ENCODE measurements at regions not wholly inside any gene's neighbourhood (a gene's known extent, or its start where the extent isn't known, plus 50 kb on each side); places are given as distances from the start of the nearest gene placed in this dataset.
A peak's percentile ranks its signal among the peaks of the same experiment; 100 is the strongest.

DNA sequence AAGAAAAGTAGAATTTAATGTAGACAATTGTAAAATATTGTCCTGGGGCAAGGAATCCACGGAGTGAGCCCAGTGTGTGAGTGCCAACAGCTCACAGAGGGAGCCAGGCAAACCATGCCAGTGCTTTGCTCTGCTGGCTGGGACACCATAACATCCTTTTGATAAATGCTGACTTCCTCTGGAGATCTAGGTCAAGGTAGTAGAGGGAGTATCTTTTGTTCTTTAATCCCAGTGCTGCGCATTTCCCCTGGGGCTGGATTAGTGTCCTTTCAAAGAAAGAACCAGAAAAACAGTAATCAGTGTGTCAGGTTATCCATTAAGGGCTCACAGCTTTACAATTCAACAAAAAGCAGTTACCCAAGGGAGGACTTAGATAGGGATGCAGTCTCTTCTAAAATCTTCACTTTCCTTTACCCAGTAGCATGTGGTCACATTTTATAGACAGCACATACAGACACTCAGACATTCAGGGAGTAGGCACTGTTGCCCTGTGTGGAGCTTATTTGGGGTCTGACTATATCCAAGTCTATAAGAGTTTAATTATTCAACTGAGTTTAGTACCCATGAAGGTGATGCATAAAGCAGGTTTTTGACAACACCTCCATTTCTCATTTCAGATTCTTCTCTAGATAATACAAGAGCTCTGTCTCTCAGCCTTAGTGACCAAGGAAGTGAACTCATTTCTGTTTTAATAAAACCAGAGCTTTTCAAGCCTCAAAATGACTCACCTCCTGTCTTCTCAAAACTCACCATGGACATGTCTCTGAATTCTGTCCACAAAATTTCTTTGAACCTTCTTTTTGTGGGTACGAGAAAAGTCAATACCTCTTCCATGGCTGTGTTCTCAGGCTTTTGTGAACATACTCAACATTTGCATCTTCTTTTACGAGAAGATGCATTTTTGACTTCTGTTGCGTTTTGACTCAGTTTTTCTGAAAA lies 215.3 kb downstream of the BRINP2 start:
- Histone ChIP-seq H3K27ac (ENCODE audit: low read depth in 1 of 2, low read length in 1 of 2) (no peak overlapping the region), H3K9me3 (ENCODE audit: control insufficient read depth in 4 of 4, insufficient read depth in 3 of 4, low read length in 3 of 4) (no peaks in the 10 kb centered on the region), H3K27me3 (ENCODE audit: control insufficient read depth in 3 of 3, insufficient read depth in 3 of 3, low read length in 2 of 3) (no peaks in the 10 kb centered on the region), H3K9ac (ENCODE audit: insufficient read depth in 1 of 2, low read length in 2 of 2) (no peak overlapping the region), H3K36me3 (ENCODE audit: control insufficient read depth in 4 of 4, insufficient read depth in 4 of 4, low read length in 4 of 4) (no peaks in the 10 kb centered on the region), H3K4me3 (no peak overlapping the region), H3K4me1 (ENCODE audit: control insufficient read depth in 5 of 5, insufficient read depth in 5 of 5, low read length in 5 of 5) (no peaks in the 10 kb centered on the region)
- 71 to 76% methylated on average over 5 of the region's 5 CpGs for WGBS, 2 donors
- DNase-seq, result no peak
- TF ChIP-seq, protein P1, sequence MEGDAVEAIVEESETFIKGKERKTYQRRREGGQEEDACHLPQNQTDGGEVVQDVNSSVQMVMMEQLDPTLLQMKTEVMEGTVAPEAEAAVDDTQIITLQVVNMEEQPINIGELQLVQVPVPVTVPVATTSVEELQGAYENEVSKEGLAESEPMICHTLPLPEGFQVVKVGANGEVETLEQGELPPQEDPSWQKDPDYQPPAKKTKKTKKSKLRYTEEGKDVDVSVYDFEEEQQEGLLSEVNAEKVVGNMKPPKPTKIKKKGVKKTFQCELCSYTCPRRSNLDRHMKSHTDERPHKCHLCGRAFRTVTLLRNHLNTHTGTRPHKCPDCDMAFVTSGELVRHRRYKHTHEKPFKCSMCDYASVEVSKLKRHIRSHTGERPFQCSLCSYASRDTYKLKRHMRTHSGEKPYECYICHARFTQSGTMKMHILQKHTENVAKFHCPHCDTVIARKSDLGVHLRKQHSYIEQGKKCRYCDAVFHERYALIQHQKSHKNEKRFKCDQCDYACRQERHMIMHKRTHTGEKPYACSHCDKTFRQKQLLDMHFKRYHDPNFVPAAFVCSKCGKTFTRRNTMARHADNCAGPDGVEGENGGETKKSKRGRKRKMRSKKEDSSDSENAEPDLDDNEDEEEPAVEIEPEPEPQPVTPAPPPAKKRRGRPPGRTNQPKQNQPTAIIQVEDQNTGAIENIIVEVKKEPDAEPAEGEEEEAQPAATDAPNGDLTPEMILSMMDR (IDR thresholded peaks at IDR 0.05; ENCODE audit: control extremely low read depth, extremely low read depth), result no peak
- ATAC-seq (ENCODE audit: insufficient read depth, low FRiP score), result no peak

DNA sequence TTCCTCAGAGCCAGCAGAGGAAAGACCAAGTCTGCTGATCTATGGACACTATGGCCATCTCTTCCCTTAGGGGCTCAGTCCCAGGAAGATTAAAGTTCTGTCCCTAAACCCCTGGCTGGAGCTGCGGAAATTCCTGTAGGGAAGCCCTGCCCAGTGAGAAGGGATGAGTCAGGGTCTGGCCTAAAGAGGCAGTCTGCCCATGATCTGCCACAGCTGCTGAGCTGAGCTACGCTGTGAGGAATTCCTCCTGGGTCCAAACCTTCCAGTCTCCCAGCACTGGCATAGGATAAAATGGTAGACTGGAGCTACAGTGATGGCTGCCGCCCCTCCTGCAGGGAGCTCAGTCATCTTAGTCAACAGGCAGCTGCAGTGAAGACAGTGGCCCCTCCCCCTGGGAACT lies 213.7 kb downstream of the BRINP2 start:
- Histone ChIP-seq H3K9ac (ENCODE audit: insufficient read depth in 1 of 2, low read length in 2 of 2) (no peak overlapping the region), H3K36me3 (ENCODE audit: control insufficient read depth in 4 of 4, insufficient read depth in 4 of 4, low read length in 4 of 4) (no peaks in the 10 kb centered on the region), H3K9me3 (ENCODE audit: control insufficient read depth in 4 of 4, insufficient read depth in 3 of 4, low read length in 3 of 4) (no peaks in the 10 kb centered on the region), H3K4me3 (no peak overlapping the region), H3K27ac (ENCODE audit: low read depth in 1 of 2, low read length in 1 of 2) (no peak overlapping the region), H3K27me3 (ENCODE audit: control insufficient read depth in 3 of 3, insufficient read depth in 3 of 3, low read length in 2 of 3) (no peaks in the 10 kb centered on the region), H3K4me1 (ENCODE audit: control insufficient read depth in 5 of 5, insufficient read depth in 5 of 5, low read length in 5 of 5) (no peaks in the 10 kb centered on the region)
- 79 to 83% methylated on average over 3 of the region's 3 CpGs for WGBS, 2 donors
- ATAC-seq (ENCODE audit: insufficient read depth, low FRiP score) (no peak), DNase-seq (peak in 2 of 3 donors; percentile 2 to 15)
- TF ChIP-seq, protein P1 (IDR thresholded peaks at IDR 0.05; ENCODE audit: control extremely low read depth, extremely low read depth), result no peak

DNA sequence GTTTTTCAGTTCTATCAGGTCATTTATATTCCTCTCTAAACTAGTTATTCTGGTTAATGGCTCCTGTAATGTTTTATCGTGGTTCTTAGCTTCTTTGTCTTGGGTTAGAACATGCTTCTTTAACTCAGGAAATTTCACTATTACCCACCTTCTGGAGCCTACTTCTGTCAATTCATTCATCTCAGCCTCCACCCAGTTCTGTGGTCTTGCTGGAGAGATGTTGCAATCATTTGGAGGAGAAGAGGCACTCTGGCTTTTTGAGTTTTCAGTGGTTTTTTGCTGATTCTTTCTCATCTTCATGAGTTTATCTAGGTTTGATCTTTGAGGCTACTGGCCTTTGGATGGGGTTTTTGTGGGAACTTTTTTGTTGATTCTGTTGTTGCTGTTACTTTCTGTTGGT lies 213.0 kb downstream of the BRINP2 start:
- Histone ChIP-seq H3K27me3 (ENCODE audit: control insufficient read depth in 3 of 3, insufficient read depth in 3 of 3, low read length in 2 of 3) (no peaks in the 10 kb centered on the region), H3K27ac (ENCODE audit: low read depth in 1 of 2, low read length in 1 of 2) (no peak overlapping the region), H3K9me3 (ENCODE audit: control insufficient read depth in 4 of 4, insufficient read depth in 3 of 4, low read length in 3 of 4) (no peaks in the 10 kb centered on the region), H3K36me3 (ENCODE audit: control insufficient read depth in 4 of 4, insufficient read depth in 4 of 4, low read length in 4 of 4) (no peaks in the 10 kb centered on the region), H3K4me3 (no peak overlapping the region), H3K4me1 (ENCODE audit: control insufficient read depth in 5 of 5, insufficient read depth in 5 of 5, low read length in 5 of 5) (no peaks in the 10 kb centered on the region), H3K9ac (ENCODE audit: insufficient read depth in 1 of 2, low read length in 2 of 2) (no peak overlapping the region)
- TF ChIP-seq, protein P1 (IDR thresholded peaks at IDR 0.05; ENCODE audit: control extremely low read depth, extremely low read depth), result no peak
- WGBS, 2 donors, result 79 to 92% methylated on average over 1 of the region's 1 CpG
- DNase-seq, result no peak
- no peak for ATAC-seq (ENCODE audit: insufficient read depth, low FRiP score)

Data from lung (tissue), 11 donors.